ENCODE measurements at regions not wholly inside any gene's neighbourhood (a gene's known extent, or its start where the extent isn't known, plus 50 kb on each side); places are given as distances from the start of the nearest gene placed in this dataset.

GRCh38 chr1:233448109-233448689 is 120.7 kb downstream of the MAP3K21 start:
- TF ChIP-seq EZH2 (IDR thresholded peaks at IDR 0.05; ENCODE audit: borderline replicate concordance) (no peak), CTCF (IDR thresholded peaks at IDR 0.05; ENCODE audit: poor library complexity) (no peak)
